ENCODE measurements at regions not wholly inside any gene's neighbourhood (a gene's known extent, or its start where the extent isn't known, plus 50 kb on each side); places are given as distances from the start of the nearest gene placed in this dataset.

DNA sequence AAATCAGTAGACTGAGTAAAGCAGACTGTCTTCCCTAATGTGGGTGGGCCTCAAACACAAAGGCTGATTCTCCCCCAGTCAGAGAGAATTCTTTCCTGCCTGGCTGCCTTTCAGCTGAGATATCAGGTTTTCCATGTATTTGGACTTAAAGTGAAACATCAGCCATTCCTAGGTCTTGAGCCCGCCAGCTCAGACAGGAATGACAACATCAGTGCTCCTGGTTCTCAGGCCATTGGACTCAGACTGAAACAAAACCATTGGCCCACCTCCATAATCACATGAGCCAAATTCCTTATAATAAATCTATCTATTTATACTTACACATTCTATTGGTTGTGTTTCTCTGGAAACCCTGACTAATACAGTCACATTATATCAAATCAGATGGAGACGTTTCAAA lies 56.7 kb upstream of the CLPB start:
- Histone ChIP-seq H3K4me3 (ENCODE audit: low read length in 2 of 2) (no peak overlapping the region), H2BK120ac (ENCODE audit: low read depth, low read length) (no peak overlapping the region)
- WGBS, 2 donors (ENCODE audit: extremely low coverage in 2 of 2, insufficient read length in 2 of 2, insufficient replicate concordance in 1 of 2) = no CpG with 5 or more reads among the region's 2 CpGs

More for the DNA sequence above, 56.7 kb upstream of the CLPB start:
- Histone ChIP-seq H3K27me3 (ENCODE audit: control insufficient read depth in 3 of 3, insufficient read depth in 3 of 3, low read depth in 1 of 3, low read length in 3 of 3) (peaks cover 0 to 5% (median 0%) of the 10 kb centered on the region in 3 experiments), H3K23ac (ENCODE audit: low read depth, low read length, poor library complexity) (no peak overlapping the region), H4K8ac (ENCODE audit: low read depth, low read length) (no peak overlapping the region), H3K14ac (ENCODE audit: low read length) (no peak overlapping the region), H3K36me3 (replicated peaks in 1 of 2; ENCODE audit: control insufficient read depth in 2 of 2, insufficient read depth in 2 of 2, low read length in 2 of 2) (no peaks in the 10 kb centered on the region), H2BK12ac (ENCODE audit: low read length) (no peak overlapping the region), H3K18ac (ENCODE audit: low read length) (no peak overlapping the region), H2BK15ac (ENCODE audit: low read length) (no peak overlapping the region), H2AK5ac (ENCODE audit: low read depth, low read length) (no peak overlapping the region), H3K4me1 (ENCODE audit: control insufficient read depth in 2 of 2, insufficient read depth in 1 of 2, low read depth in 1 of 2, low read length in 2 of 2) (peaks cover 0 to 3% of the 10 kb centered on the region in 2 donors), H2BK5ac (ENCODE audit: low read length) (no peak overlapping the region), H3K27ac (replicated peaks; ENCODE audit: low read length) (no peak overlapping the region), H3K4me2 (ENCODE audit: insufficient read depth, low read length, poor library complexity, severe bottlenecking) (no peak overlapping the region), H3K9me3 (replicated peaks in 1 of 2; ENCODE audit: control insufficient read depth in 2 of 2, insufficient read depth in 1 of 2, low read depth in 1 of 2, low read length in 2 of 2) (no peaks in the 10 kb centered on the region), H3K4ac (ENCODE audit: low read length) (no peak overlapping the region), H4K91ac (ENCODE audit: low read depth, low read length, poor library complexity) (no peak overlapping the region), H3K9ac (ENCODE audit: low read depth, low read length, poor library complexity) (no peak overlapping the region), H2AFZ (ENCODE audit: low read length) (no peak overlapping the region), H3K79me1 (ENCODE audit: low read depth, low read length) (no peaks in the 10 kb centered on the region)
- DNase-seq (ENCODE audit: low spot score) = no peak
